OCI-LY7 (cell line): ENCODE measurements at regions not wholly inside any gene's neighbourhood (a gene's known extent, or its start where the extent isn't known, plus 50 kb on each side); places are given as distances from the start of the nearest gene placed in this dataset.

Source experiments
- BruUV-seq: library from RNA; stranded (reverse); fragments of 400-500 nt; replicated peaks from 2 replicates; lab custom pipeline; 2021; lab: Mats Ljungman, UMichigan
- CTCF ChIA-PET: fragments of 300-600 bp; sonication (Branson Sonifier 250); formaldehyde crosslinking; loops from one replicate; lab custom pipeline; 2022; ENCODE audit warnings: antibody characterized with exemption; ENCODE audit not compliant: unreplicated experiment; lab: Charles Lee
- POLR2A ChIA-PET: fragments of 300-600 bp; sonication (Branson Sonifier 250); formaldehyde crosslinking; loops from one replicate; lab custom pipeline; 2022; ENCODE audit warnings: antibody characterized with exemption; lab: Charles Lee
- DNase-seq: peaks from one replicate; pipeline ENCODE4 v3.0.0-alpha.2; 2015; ENCODE audit warnings: low spot score
- H2AFZ ChIP-seq: fragments of 200-600 bp; sonication (generic), shearing (Covaris generic); 2 replicates; pipeline ENCODE4 v1.6.1; 2014; ENCODE audit warnings: mild to moderate bottlenecking, antibody characterized with exemption, low read length, moderate library complexity
- H3K27ac ChIP-seq: fragments of 200-600 bp; sonication (generic); 2 replicates; pipeline ENCODE4 v1.5.1; 2014; ENCODE audit warnings: mixed run types, low read depth, mild to moderate bottlenecking, moderate library complexity, low read length, inconsistent platforms; ENCODE audit not compliant: poor library complexity, severe bottlenecking
- H3K36me3 ChIP-seq: fragments of 200-600 bp; sonication (generic); 2 replicates; pipeline ENCODE4 v1.6.1; 2014; ENCODE audit warnings: mild to moderate bottlenecking, antibody characterized with exemption, low read length, moderate library complexity, mixed read lengths; ENCODE audit not compliant: insufficient read depth
- H3K4me1 ChIP-seq: fragments of 200-600 bp; sonication (generic); 2 replicates; pipeline ENCODE4 v1.5.1; 2014; ENCODE audit warnings: mild to moderate bottlenecking, low read length; ENCODE audit not compliant: insufficient read depth, poor library complexity, severe bottlenecking
- H3K4me2 ChIP-seq: fragments of 200-600 bp; sonication (generic); 2 replicates; pipeline ENCODE4 v1.6.1; 2014; ENCODE audit warnings: mild to moderate bottlenecking, low read length
- H3K4me3 ChIP-seq: fragments of 200-600 bp; sonication (generic); 2 replicates; pipeline ENCODE4 v1.5.1; 2014; ENCODE audit warnings: mild to moderate bottlenecking, low read depth, low read length; ENCODE audit not compliant: poor library complexity, severe bottlenecking
- H3K79me2 ChIP-seq: fragments of 200-600 bp; sonication (generic); 2 replicates; pipeline ENCODE4 v1.6.1; 2016; ENCODE audit warnings: low read depth, mild to moderate bottlenecking, low read length, moderate library complexity, mixed read lengths; ENCODE audit not compliant: insufficient read depth
- H3K9me2 ChIP-seq: fragments of 200-600 bp; sonication (generic); 2 replicates; pipeline ENCODE4 v1.6.1; 2016; ENCODE audit warnings: mild to moderate bottlenecking, low read length, mixed read lengths; ENCODE audit not compliant: insufficient read depth
- H3K9me3 ChIP-seq: fragments of 200-600 bp; sonication (generic); 2 replicates; pipeline ENCODE4 v1.6.1; 2014; ENCODE audit warnings: mild to moderate bottlenecking, mixed run types, low read length, mixed read lengths
- H4K20me1 ChIP-seq: fragments of 200-600 bp; sonication (generic); 2 replicates; pipeline ENCODE4 v1.6.1; 2014; ENCODE audit warnings: mild to moderate bottlenecking, antibody characterized with exemption, low read length, moderate library complexity, mixed read lengths; ENCODE audit not compliant: insufficient read depth
- CTCF ChIP-seq: fragments of 200-600 bp; sonication (generic); conservative IDR thresholded peaks from 2 replicates; pipeline ENCODE4 v1.5.1; 2014; ENCODE audit warnings: mild to moderate bottlenecking, antibody characterized with exemption, low read length, moderate library complexity, mixed read lengths
- EZH2phosphoT487 ChIP-seq: fragments of 200-600 bp; sonication (generic); IDR thresholded peaks from 2 replicates; pipeline ENCODE4 v1.6.1; 2018; ENCODE audit warnings: low read depth, borderline replicate concordance, mild to moderate bottlenecking, mixed run types, antibody characterized with exemption, low read length, moderate library complexity, mixed read lengths
- intact Hi-C: fragments of 100-400 bp; cut with micrococcal nuclease; formaldehyde crosslinking; loops from one replicate; pipeline ENCODE4 v1.10.0; 2022; ENCODE audit not compliant: unreplicated experiment

- Histone ChIP-seq H3K4me3 (no peak overlapping the region), H4K20me1 (no peaks in the 10 kb centered on the region), H2AFZ (no peak overlapping the region), H3K9me3 (no peaks in the 10 kb centered on the region), H3K4me1 (no peaks in the 10 kb centered on the region), H3K4me2 (no peak overlapping the region), H3K36me3 (no peaks in the 10 kb centered on the region), H3K27ac (no peak overlapping the region), H3K79me2 (no peaks in the 10 kb centered on the region), H3K9me2 (no peaks in the 10 kb centered on the region)
- TF ChIP-seq EZH2phosphoT487: no peak
- no peak for TF ChIP-seq CTCF
- no TSS peak for BruUV-seq
- intact Hi-C loops: no loop called here
- CTCF ChIA-PET: no interaction called here
- DNase-seq: no peak
- POLR2A ChIA-PET: no interaction called here
Observed at GRCh38 chr6:8543714-8544113, 108.4 kb upstream of the SLC35B3 start.

- H3K36me3 ChIP-seq: no peaks in the 10 kb centered on the region
- DNase-seq: peak; percentile 10
- no peaks in the 10 kb centered on the region for H3K4me1 ChIP-seq
- no TSS peak for BruUV-seq
- no peak overlapping the region for H3K27ac ChIP-seq
- H3K79me2 ChIP-seq: no peaks in the 10 kb centered on the region
- no peaks in the 10 kb centered on the region for H4K20me1 ChIP-seq
- intact Hi-C loops: no loop called here
- H3K4me2 ChIP-seq: no peak overlapping the region
- CTCF ChIA-PET: no interaction called here
- H2AFZ ChIP-seq: no peak overlapping the region
- POLR2A ChIA-PET: no interaction called here
- H3K4me3 ChIP-seq: no peak overlapping the region
- no peaks in the 10 kb centered on the region for H3K9me3 ChIP-seq
- TF ChIP-seq CTCF (peak; percentile 72), EZH2phosphoT487 (no peak)
- no peaks in the 10 kb centered on the region for H3K9me2 ChIP-seq
Observed at GRCh38 chr6:8539453-8539852, 104.1 kb upstream of the SLC35B3 start.

- TF ChIP-seq EZH2phosphoT487 (no peak), CTCF (no peak)
- POLR2A ChIA-PET: interaction anchor here (0.7 to 1.0 kb wide), 2 partner anchors 9 to 580 kb away, joined by 3 read pairs; no protein-coding TSS in a partner anchor
- intact Hi-C loops: no loop called here
Observed at GRCh38 chr6:8536122-8536521, 100.8 kb upstream of the SLC35B3 start.

More at GRCh38 chr6:8536122-8536521, 100.8 kb upstream of the SLC35B3 start:
- no peaks in the 10 kb centered on the region for H3K79me2 ChIP-seq
- H3K4me3 ChIP-seq: no peak overlapping the region
- no peaks in the 10 kb centered on the region for H3K9me3 ChIP-seq
- no peak overlapping the region for H2AFZ ChIP-seq
- H3K27ac ChIP-seq: no peak overlapping the region
- DNase-seq: no peak
- no peaks in the 10 kb centered on the region for H3K4me1 ChIP-seq
- no peaks in the 10 kb centered on the region for H4K20me1 ChIP-seq
- H3K4me2 ChIP-seq: no peak overlapping the region
- H3K9me2 ChIP-seq: no peaks in the 10 kb centered on the region
- CTCF ChIA-PET: no interaction called here
- BruUV-seq: no TSS peak
- H3K36me3 ChIP-seq: no peaks in the 10 kb centered on the region
